NCI-H524 (cell line): ENCODE measurements at regions not wholly inside any gene's neighbourhood (a gene's known extent, or its start where the extent isn't known, plus 50 kb on each side); places are given as distances from the start of the nearest gene placed in this dataset.
A peak's percentile ranks its signal among the peaks of the same experiment; 100 is the strongest.
"Not testable (repeated sequence)": the region's sequence is repeated elsewhere in the genome, so short reads cannot be mapped to it uniquely, and the experiment has no call there.

Experiments
- DNase-seq, 2 experiments: peaks; one replicate each; lab custom pipeline; 2025; lab: John Stamatoyannopoulos, UW

DNA sequence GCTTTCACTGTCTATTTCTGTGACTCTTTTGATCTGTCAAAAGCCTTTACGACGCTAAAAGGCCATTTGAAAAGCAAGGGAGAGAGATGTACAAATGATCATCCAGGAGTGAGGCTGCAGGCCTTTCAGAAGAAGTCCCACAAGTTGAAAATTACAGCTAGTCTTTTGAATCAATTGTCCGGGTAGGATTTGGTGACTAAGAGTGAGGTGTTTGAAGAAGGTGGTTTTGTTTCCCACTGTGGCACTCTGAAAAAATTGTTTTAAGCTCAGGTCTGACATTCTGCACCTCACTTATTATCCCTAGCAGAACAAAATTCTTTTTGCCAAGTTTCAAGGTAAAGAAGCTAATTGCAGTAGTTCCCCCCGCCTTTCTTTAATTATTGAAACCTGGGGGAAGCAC lies 50.8 kb upstream of the TMEM108 start:
- DNase-seq, result no peak

DNA sequence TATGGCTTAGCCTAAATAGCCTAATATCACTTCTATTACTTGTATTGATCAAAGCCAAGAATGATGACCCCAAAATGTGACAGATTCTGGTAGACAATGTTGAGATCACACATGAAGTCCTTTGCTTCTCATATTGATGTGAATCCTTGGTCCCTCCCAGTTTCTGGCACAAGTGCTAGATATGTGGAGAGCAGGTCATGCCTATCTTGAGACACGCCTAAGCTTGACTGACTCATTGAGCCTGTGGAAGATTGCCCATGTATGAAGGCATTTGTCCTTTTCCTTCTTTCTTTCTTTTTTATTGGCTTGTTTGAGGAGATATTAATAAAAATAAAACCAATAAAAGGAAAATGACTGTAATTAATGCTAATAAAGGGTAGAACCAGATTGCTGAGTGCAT lies 54.0 kb upstream of the TMEM108 start:
- no peak for DNase-seq

DNA sequence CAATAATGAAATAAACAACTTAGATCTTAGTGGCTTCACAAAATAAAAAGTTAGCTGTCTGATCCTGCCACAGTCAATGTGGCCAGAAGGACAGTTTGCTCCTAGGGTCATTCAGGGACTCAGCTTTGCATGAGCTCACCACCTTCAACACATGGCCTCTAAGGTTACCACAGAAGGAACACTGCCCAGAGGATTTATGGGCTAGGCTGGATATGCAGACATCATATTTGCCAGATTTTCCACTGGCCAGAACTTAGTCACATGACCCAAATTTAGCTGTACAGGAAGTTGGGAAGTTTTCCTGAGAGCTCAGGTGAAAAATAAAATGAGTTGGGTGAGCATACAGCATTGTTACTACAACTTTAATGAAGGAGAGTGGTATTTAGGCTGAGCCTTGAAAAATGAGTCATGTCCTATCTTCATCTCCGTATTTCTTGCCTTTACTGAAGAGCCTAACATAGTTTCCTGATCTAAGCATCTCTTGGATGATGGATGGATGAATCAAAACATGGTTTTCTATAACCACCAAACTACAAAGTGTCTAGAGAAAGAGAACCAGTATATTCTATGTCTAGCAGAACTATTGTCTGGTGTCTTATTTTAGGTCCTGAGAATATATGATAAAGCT lies 54.9 kb upstream of the TMEM108 start:
- DNase-seq, result no peak

DNA sequence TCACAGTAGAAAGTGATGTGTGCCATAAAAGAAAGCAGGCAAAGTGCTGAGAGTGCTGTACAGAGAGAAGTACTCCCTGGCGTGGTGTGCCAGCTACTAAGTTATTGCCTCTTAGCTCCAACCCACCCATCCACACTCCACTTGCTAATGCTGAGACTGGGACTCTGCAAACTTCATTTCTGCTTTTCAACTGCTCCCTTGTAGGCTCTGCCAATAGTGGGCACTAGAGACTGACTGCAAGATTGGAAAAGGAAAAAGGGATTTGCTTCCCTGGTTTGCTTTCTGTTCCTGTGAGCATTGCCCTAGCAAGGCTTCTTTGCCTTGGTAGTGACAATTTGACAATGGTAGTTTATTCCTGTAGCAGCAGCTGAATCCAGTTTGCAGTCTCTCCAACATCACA lies 56.5 kb upstream of the TMEM108 start:
- DNase-seq, result no peak

DNA sequence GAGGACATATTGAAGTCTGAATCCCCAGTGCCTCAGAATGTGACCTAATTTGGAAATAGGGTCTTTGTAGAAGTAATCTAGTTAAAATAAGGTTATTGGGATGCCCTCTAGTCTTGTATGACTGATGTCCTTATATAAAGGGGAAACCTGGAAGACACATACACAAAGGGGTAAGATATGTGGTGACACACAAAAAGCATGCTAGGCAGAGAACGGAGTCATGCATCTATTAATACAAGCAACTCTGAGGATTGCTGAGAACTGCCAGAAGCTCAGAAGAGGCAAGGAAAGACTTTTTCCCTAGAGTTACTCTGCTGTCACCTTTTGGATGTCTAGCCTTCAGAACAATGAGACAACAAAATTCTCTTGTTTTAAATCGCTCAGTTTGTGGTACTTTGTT lies 58.1 kb upstream of the TMEM108 start:
- no peak for DNase-seq

DNA sequence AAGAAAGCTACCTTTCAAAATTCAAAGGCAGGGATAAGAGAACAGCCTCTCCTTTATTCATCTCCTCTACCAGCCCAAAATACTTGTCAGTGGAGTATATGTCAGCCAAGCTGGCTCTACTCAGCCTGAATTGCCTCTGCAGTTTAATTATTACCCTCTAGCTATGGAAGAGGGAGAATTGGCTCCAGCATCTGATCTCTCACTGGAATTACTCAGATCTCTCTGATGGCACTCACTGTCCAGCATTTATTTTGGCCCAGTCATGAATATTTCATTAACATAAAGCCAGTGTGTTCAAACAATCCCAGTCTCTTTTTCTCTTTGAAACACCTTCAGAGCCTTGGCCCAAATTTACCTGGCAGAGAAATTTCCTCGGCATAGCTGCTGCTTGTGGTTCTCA lies 58.6 kb upstream of the TMEM108 start:
- no peak for DNase-seq

DNA sequence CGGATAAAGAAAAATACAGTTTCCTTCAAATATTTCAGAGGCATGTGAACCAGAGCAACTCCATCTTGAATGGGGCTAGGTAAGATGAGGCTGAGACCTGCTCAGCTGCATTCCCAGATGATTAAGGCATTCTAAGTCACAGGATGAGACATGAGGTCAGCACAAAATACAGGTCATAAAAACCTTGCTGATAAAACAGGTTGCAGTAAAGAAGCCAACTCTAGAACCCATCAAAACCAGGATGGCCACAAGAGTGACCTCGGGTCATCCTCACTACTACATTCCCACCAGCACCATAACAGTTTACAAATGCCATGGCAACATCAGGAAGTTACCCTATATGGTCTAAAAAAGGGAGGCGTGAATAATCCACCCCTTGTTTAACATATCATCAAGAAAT lies 59.2 kb upstream of the TMEM108 start:
- DNase-seq, result not testable (repeated sequence)

DNA sequence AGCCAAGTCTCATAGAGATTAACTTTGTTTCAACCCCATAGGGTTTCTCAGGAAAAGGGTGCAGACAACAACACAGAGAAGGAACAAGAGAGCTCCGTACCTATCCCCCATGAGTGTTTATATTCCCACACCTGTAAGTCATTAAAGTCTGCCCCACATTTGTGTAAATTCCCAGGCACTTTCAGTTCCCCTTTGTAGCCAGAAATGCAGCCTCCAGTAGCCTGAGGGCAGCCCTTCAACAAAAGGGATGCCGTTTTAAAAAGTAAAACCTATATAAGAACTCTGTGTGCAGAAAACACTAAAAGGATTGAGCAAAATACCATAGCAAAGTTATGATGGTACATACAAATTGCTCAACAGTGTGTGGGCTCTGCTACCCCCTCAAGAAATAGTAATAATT lies 59.7 kb upstream of the TMEM108 start:
- no peak for DNase-seq

DNA sequence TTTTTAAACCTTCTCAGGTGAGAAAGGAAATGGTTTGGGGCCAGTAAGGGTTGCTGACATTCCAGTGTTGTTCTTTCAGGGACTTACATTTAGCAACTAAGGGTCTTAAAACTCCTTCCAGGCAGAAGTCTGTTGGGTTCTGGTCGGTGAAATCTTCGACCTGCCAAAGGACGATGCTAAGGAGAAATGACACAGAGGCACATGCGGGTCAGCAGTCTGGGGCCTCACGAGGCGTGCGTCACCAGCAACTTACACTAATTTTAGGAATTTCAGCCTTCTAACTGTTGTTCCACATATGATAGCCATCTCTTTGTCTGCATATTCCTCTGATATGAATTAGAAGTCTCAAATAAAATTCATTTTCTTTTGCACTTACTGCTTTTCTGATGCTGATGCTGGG lies 64.1 kb upstream of the TMEM108 start:
- no peak for DNase-seq

DNA sequence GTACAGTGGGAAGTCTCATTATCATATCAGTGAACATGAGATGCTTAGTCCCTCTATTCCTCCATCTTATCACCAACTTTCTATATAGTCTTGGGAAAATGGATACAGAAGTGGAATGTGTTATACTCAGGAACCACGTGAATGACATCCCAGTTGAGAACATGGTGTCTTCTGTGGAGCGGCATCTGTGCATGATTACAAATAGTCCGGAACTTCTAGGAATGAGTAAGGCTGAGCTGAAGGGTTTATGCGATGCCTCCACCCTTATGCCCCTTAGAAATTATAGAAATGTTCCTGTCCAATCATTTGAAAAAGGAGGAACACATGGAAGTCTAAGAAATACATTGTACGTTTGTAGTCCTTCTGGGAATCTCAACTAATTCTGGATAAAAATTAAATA lies 64.8 kb upstream of the TMEM108 start:
- DNase-seq, result no peak

DNA sequence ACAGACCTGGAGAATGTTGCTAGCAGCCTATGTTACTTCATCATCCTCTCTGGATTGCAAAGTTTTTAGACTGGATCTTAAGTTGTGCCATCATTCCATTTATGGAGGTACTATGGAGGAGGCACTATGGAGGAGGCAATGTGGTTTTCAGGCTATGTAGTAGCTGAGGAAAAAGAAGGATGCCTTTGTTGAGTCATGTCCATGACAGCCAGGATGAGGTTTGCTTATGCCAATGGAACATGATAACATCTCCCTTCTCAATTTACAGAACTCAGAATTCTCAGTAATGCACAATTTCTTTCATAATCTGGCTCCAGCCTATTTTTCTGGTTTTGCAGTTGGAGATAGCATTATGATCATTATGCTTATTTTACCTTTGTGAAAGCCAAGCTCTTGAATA lies 65.9 kb upstream of the TMEM108 start:
- DNase-seq, result no peak

DNA sequence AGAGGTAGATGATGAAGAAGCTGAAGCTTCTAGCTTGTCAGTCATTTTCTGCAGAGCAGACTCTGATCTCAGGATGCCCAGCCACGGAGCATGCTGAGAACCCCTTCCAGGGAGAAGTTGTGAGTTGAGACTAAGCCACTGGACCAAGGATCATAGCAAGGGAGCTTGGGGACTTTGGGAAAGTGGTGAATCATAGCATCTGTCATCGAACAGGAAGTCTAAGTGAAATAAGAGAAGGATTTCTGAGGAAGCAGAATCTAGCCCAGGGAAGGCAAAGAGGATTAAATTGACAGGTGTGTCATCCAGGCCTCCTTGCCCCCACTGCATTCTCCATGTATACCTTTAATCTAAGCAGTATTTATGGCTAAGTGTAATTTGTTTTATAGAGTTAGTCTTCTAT lies 71.8 kb upstream of the TMEM108 start:
- DNase-seq, result peak; percentile 69 to 91

DNA sequence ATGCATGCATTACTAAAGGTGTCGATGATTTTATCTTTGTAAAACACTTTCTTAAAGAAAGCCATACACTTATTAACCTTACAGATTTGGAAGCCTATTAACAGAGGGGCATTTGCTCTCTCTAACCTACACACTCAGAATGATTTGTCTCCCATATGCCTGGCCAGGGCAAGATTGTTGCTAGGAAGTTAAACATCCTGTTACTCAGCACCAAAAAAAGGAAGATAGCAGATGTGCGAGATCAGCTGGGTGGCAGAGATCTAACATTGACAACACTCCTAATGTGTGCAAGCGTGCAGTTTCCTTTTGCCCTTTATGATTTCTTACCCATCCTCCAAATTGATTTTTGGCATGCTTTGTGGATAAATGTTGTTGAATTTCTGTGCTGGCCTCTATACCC lies 73.9 kb upstream of the TMEM108 start:
- peak in 1 of 2 experiments; percentile 4 for DNase-seq

DNA sequence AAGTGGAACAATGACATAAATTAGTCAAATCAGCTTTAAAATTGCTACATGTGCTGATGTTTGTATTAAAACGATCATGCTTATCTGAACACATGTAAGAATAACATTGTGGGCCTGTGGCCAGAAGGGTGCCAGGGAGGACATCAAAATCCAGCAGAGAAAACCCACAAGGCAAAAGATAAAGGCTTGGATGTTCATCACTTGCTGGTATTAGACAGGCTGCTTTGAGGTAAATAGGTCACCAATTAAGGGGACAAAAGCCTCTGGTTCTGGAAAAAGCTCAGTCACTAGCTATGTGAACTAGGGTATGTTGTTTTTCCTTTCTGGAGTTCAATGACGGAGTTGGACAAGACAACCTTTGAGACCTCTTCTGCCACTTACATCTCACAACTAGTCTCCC lies 74.4 kb upstream of the TMEM108 start:
- no peak for DNase-seq

DNA sequence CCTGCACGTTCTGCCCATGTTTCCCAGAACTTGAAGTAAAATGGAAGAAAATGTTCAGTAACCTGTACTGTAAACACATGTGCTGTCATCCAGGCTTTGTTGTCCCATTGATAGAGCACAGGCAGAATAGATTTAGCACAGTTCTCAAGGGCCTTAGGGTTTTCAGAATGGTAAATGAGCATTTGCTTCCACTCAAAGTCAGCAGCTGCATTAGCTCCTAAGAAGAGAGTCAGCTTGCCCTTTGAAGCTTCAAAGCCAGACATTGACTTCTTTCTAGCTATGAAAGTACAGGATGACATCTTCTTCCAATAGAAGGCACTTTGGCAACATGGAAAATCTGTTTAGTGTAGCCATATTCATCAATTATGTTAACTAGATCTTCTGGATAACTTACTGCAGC lies 76.2 kb upstream of the TMEM108 start:
- no peak for DNase-seq

DNA sequence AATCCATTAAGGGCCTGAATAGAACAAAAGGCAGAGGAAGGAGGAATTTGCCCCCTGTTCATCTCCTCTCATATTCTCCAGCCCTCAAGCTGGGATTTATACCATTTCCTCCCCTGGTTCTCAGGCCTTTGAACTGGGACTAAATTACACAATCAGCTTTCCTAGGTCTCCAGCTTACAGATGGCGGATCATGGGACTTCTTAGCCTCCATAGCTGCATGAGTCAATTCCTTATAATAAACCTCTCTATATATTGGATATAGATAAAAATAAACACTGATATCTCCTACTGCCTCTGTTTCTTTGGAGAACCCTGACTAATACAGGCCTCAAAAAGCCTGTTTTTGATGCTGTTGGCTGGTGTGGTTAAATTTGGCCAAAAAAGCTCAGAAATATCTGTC lies 84.5 kb upstream of the TMEM108 start:
- no peak for DNase-seq

DNA sequence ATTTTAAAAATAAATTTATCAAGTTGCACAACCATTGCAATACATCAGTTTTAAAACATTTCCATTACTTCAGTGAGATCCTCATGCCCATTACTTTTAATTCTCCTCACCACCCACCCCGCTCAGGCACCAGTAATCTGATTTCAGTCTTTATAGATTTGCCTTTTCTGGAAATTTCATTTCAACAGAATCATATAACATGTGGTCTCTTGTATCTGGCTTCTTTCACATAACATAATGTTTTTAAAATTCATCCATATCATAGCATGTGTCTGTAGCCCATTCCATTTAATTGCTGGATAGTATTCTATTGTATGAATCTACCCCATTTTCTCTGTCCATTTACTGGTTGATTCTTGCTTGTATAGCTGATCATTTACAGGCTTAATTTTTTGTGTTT lies 110.3 kb upstream of the TMEM108 start:
- DNase-seq, result no peak

DNA sequence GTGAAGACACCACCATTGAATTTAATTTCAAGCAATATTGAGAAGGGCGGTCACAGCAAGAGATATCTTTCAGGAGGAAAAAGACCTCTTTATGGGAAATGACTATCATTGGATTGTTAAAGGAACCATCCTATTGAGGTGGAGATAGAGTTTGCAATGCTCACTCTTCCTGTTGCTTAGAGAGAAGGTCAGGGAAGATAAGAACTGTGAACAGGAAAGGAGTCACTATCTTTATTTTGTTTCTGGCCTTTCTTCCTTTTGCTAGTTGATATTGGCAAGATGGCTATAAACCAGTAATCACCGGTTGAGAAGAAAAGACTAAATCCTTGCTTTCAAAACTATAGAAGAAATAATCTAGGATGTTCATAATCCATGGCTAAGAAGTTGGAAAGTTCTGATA lies 112.1 kb upstream of the TMEM108 start:
- no peak for DNase-seq

DNA sequence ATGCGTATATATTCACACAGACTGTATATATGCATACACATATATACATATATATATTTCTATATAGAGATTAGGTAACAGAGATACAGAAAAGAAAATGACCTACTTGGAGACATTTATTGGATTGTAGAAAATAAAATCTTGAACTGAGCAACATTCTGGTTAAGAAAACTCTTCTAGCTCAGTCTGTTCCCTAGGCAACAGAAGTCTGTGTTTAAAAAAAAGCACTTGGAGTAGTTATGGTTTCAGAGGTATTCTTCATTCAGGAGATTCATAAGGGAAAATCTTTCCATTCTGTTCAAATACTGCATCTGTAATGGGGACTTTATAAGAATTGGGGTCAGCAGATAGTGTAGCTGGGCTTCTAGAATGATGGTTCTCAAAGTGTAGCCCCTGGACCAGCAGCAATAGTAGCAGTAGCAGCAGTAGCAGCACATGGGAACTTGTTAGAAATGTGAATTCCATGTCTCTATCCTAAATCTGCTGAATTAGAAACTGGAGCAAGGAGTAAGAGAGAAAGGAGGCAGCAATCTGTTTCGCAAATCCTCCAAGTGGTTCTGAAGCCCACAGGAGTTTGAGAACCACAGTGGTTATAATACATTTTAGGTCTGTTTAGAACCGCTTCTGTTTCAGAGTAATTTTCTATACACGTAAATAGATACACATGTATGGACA lies 112.8 kb upstream of the TMEM108 start:
- no peak for DNase-seq

DNA sequence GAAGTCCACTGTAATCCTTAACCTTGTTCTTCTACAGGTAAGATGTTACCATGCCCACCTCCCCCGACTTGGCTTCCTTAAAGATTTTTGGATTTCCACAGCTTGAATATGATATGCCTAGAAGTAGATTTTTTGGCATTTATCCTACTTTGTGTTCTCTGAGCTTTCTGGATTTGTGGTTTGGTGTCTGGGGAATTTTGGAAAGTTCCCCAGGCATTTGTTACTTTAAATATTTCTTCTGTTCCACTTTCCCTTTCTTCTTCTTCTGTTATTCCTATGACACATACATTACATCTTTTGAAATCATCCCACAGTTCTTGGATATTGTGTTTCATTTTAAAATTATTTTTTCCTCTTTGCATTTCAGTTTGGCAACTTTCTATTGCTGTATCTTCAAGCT lies 122.1 kb upstream of the TMEM108 start:
- no peak for DNase-seq

DNA sequence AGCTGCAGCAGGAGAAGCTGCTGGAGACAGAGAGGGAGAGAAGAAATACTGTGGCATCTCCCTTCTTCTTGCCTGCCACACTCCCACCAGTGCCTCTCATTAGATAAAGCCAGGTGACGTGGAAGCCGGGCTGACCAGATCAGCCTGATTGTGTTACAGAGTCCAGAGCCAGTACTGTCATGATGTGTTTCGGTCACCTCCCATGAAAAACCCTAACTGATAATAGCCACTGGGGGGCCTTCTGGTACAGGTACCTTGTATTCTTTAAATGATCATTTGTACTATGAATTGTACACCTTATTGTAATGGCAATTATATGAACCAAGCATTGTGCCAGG lies 125.8 kb upstream of the TMEM108 start:
- DNase-seq, result no peak

DNA sequence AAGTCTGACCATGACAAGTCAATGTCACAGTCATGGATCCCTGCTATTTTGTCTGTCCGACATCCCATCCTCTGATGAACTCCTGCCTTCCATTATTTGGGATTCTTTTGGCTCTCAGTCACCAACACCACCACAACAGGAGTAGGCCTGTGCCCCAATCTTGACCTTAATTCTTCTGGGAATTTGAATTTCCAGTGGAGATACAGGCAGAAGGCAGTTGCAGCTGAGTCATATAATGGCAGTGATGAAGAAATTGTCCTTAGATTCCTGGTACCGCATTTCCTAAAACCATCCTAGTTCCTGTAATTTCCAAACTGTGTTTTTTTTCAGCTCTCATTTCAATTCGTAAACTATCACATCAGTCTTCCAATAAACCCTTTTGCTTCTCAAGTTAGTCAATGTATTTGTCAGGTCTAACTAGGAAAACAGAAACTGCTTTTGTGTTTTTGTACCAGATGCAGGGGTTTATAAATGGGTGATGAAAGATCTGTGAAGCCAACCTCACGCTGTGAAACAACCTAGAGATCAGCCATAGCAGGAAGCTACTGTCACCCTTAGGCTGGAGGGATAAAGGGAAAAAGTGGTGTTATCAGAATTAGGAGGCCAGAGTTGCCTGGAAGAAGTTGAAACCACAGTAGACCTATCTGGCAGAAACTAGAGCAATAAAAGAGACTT lies 126.3 kb upstream of the TMEM108 start:
- no peak for DNase-seq

DNA sequence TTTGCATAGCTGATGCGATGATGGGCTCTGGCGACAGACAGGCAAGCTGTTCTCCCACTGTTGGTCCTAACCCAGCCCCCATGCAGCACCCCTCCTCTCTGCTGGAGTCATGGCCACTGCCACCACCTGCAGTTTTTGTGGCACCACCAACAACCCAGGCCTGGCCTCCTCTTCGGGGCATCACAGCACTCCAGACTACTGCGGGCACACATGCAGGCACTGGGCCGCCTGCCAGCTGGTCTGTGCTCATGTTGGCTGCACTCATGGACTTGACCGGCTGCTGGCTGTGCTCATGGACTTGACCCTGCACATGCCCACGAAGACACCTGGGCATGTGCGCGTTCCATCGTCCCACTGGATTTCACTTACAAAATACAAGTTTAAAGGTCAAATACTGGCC lies 130.9 kb upstream of the TMEM108 start:
- no peak for DNase-seq

DNA sequence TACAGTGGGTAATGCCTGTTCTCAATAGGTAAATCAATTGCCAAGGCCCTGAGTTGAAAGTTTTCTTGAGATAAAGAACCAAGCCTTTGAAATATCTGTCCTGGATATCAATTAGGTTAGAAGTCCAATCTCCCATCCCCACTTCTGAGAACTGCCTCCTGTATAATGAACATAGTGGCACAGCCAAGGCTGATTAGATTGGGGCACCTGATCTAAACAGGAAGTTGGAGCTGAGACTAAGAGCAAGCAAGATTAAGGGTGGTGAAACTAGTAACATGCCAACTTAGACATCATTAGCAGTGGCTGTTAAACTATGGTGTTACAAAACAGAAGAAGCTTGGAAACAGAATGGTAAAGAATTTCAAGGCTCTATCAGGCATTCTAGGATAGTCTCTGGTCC lies 137.7 kb upstream of the TMEM108 start:
- DNase-seq, result no peak
